ENCODE measurements at regions not wholly inside any gene's neighbourhood (a gene's known extent, or its start where the extent isn't known, plus 50 kb on each side); places are given as distances from the start of the nearest gene placed in this dataset.

GRCh38 chr22:48594757-48595510 is 1232.7 kb downstream of the BRD1 start:
- TF ChIP-seq CTCF (conservative IDR thresholded peaks at IDR 0.05; ENCODE audit: low read depth, low read length): no peak
- H3K4me3 ChIP-seq (ENCODE audit: low read depth, low read length): no peak overlapping the region
- no peak for DNase-seq (ENCODE audit: low read depth)

- no peak for DNase-seq (ENCODE audit: low read depth)
- H3K4me3 ChIP-seq (ENCODE audit: low read depth, low read length): no peak overlapping the region
- no peak for TF ChIP-seq CTCF (conservative IDR thresholded peaks at IDR 0.05; ENCODE audit: low read depth, low read length)
Observed at GRCh38 chr22:48594016-48594756, 1233.5 kb downstream of the BRD1 start.

GRCh38 chr22:48593551-48593950 is 1234.1 kb downstream of the BRD1 start:
- no peak for DNase-seq (ENCODE audit: low read depth)
- H3K4me3 ChIP-seq (ENCODE audit: low read depth, low read length): no peak overlapping the region
- TF ChIP-seq CTCF (conservative IDR thresholded peaks at IDR 0.05; ENCODE audit: low read depth, low read length): no peak

- H3K4me3 ChIP-seq (ENCODE audit: low read depth, low read length): no peak overlapping the region
- no peak for TF ChIP-seq CTCF (conservative IDR thresholded peaks at IDR 0.05; ENCODE audit: low read depth, low read length)
- no peak for DNase-seq (ENCODE audit: low read depth)
Observed at GRCh38 chr22:48592931-48593330, 1234.7 kb downstream of the BRD1 start.

GRCh38 chr22:48592488-48592887 is 1235.2 kb downstream of the BRD1 start:
- no peak overlapping the region for H3K4me3 ChIP-seq (ENCODE audit: low read depth, low read length)
- no peak for DNase-seq (ENCODE audit: low read depth)
- no peak for TF ChIP-seq CTCF (conservative IDR thresholded peaks at IDR 0.05; ENCODE audit: low read depth, low read length)

GRCh38 chr22:48592066-48592345 is 1235.7 kb downstream of the BRD1 start:
- no peak overlapping the region for H3K4me3 ChIP-seq (ENCODE audit: low read depth, low read length)
- no peak for DNase-seq (ENCODE audit: low read depth)
- no peak for TF ChIP-seq CTCF (conservative IDR thresholded peaks at IDR 0.05; ENCODE audit: low read depth, low read length)
